ENCODE measurements at regions not wholly inside any gene's neighbourhood (a gene's known extent, or its start where the extent isn't known, plus 50 kb on each side); places are given as distances from the start of the nearest gene placed in this dataset.

DNA sequence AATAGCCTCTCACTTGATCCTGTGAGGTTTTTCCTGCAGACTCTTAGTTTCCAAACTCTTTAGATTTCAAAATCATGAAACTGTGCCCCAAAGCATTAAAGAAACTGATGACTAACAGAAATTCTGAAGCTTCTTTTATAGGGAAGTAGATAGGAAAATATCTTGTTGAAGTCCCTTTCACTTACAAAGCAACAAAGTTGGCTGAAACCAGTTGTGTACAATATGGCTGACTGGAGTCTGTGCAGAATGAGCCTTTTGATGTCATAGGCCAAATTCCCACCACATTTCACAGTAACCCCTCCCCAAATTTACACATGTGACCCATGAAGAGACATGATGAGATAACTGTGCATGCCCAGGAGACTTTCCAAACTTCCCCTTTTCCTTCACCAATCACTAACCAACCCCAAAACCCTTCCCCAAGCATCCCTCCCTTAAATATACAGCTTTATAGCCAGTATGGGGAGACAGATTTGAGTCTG is 61.7 kb upstream of the NCK2 start:
- intact Hi-C loops (cut with micrococcal nuclease): no loop called here
- ChIA-PET POLR2A (no interaction called here), RAD21 (ENCODE audit: low non-redundant PET in 1 of 2, low total read pairs in 2 of 2, uncharacterized antibody in 2 of 2, unreplicated experiment in 2 of 2) (no interaction called here), CTCF (no interaction called here)
- Histone ChIP-seq H3K36me3 (ENCODE audit: control insufficient read depth in 1 of 2, insufficient read depth in 2 of 2, low read length in 2 of 2) (no peaks in the 10 kb centered on the region), H3K27ac (ENCODE audit: low read depth, low read length) (no peak overlapping the region), H3K9me2 (ENCODE audit: insufficient read depth) (no peaks in the 10 kb centered on the region), H3K9ac (ENCODE audit: low read length) (no peak overlapping the region), H3K4me1 (ENCODE audit: control insufficient read depth in 1 of 2, insufficient read depth in 2 of 2, low read length in 2 of 2) (no peaks in the 10 kb centered on the region), H3K4me3 (replicated peaks in 1 of 2; ENCODE audit: low read depth in 1 of 2, low read length in 2 of 2) (no peak overlapping the region), H4K20me1 (ENCODE audit: insufficient read depth) (no peaks in the 10 kb centered on the region), H2AFZ (ENCODE audit: low read depth, low read length, poor library complexity, severe bottlenecking) (no peak overlapping the region), H3K4me2 (ENCODE audit: low read length) (no peak overlapping the region), H3K79me2 (ENCODE audit: insufficient read depth, low read length) (no peaks in the 10 kb centered on the region), H3K9me3 (ENCODE audit: control insufficient read depth in 1 of 2, insufficient read depth in 1 of 2, low read depth in 1 of 2, low read length in 2 of 2) (no peaks in the 10 kb centered on the region), H3K27me3 (ENCODE audit: insufficient read depth, low read length) (peaks cover 38% of the 10 kb centered on the region)
- ATAC-seq (no peak), DNase-seq (ENCODE audit: low read depth, low spot score) (no peak)
- BruUV-seq (replicated peaks): no TSS peak
- TF ChIP-seq ATF3 (IDR thresholded peaks at IDR 0.05) (no peak), POLR2AphosphoS5 (IDR thresholded peaks at IDR 0.05; ENCODE audit: low read depth, low read length) (no peak), RAD21 (IDR thresholded peaks at IDR 0.05; ENCODE audit: low read depth) (no peak), SP1 (IDR thresholded peaks at IDR 0.05; ENCODE audit: low read depth) (no peak), EZH2phosphoT487 (IDR thresholded peaks at IDR 0.05; ENCODE audit: borderline replicate concordance) (no peak), JUND (IDR thresholded peaks at IDR 0.05) (no peak), EZH2 (IDR thresholded peaks at IDR 0.05) (no peak), CBX3 (IDR thresholded peaks at IDR 0.05; ENCODE audit: low read depth) (no peak), SIN3A (IDR thresholded peaks at IDR 0.05; ENCODE audit: low read depth) (no peak), YY1 (IDR thresholded peaks at IDR 0.05; ENCODE audit: extremely low read depth, insufficient replicate concordance, low read depth, low read length) (no peak), SRF (IDR thresholded peaks at IDR 0.05; ENCODE audit: low read depth) (no peak), ELF1 (IDR thresholded peaks at IDR 0.05; ENCODE audit: borderline replicate concordance, low read depth) (no peak), ZNF274 (IDR thresholded peaks at IDR 0.05; ENCODE audit: low read depth, low read length) (no peak)
- TF ChIP-seq, protein P1, sequence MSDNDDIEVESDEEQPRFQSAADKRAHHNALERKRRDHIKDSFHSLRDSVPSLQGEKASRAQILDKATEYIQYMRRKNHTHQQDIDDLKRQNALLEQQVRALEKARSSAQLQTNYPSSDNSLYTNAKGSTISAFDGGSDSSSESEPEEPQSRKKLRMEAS (IDR thresholded peaks at IDR 0.05): no peak
- TF ChIP-seq, protein P2, sequence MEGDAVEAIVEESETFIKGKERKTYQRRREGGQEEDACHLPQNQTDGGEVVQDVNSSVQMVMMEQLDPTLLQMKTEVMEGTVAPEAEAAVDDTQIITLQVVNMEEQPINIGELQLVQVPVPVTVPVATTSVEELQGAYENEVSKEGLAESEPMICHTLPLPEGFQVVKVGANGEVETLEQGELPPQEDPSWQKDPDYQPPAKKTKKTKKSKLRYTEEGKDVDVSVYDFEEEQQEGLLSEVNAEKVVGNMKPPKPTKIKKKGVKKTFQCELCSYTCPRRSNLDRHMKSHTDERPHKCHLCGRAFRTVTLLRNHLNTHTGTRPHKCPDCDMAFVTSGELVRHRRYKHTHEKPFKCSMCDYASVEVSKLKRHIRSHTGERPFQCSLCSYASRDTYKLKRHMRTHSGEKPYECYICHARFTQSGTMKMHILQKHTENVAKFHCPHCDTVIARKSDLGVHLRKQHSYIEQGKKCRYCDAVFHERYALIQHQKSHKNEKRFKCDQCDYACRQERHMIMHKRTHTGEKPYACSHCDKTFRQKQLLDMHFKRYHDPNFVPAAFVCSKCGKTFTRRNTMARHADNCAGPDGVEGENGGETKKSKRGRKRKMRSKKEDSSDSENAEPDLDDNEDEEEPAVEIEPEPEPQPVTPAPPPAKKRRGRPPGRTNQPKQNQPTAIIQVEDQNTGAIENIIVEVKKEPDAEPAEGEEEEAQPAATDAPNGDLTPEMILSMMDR (IDR thresholded peaks at IDR 0.05 in 2 of 3, conservative IDR thresholded peaks at IDR 0.05 in 1 of 3; ENCODE audit: borderline replicate concordance in 1 of 3, insufficient read depth in 1 of 3, low read depth in 2 of 3, low read length in 2 of 3): no peak

All from HCT116 (cell line).